PC-3 (cell line): ENCODE measurements at regions not wholly inside any gene's neighbourhood (a gene's known extent, or its start where the extent isn't known, plus 50 kb on each side); places are given as distances from the start of the nearest gene placed in this dataset.

Experiments
- EZH2 ChIP-seq: fragments of 300-600 bp; sonication (generic); IDR thresholded peaks from one replicate; pipeline ENCODE4 v1.6.1; 2017; ENCODE audit warnings: antibody characterized with exemption, mild to moderate bottlenecking, low read length; ENCODE audit not compliant: unreplicated experiment
- TF ChIP-seq, protein P1 (sequence below): fragments of 300-600 bp; sonication (generic); conservative IDR thresholded peaks from 2 replicates; pipeline ENCODE4 v1.5.1; 2017; ENCODE audit warnings: antibody characterized with exemption, low read depth, mild to moderate bottlenecking, low read length

DNA sequence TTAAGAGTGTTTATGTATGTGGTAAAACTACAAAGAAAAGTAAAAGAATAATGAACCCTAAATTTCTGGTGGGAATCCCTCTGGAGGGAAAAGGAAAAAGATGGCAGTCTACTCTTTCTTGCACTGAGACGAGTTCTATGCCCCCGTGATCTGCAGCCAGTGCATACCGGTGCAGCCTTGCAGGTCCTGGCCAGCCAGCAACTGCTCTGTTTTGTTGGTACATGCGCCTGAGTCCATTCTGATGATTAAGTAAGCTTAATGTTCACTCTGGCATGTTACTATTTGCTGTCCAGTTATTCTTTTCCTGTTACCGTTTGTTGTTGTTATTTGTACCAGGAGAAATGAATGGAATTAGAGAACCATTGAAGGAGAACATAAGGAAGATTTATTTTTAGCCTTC lies 95.1 kb upstream of the TMC3 start:
- TF ChIP-seq, protein P1, sequence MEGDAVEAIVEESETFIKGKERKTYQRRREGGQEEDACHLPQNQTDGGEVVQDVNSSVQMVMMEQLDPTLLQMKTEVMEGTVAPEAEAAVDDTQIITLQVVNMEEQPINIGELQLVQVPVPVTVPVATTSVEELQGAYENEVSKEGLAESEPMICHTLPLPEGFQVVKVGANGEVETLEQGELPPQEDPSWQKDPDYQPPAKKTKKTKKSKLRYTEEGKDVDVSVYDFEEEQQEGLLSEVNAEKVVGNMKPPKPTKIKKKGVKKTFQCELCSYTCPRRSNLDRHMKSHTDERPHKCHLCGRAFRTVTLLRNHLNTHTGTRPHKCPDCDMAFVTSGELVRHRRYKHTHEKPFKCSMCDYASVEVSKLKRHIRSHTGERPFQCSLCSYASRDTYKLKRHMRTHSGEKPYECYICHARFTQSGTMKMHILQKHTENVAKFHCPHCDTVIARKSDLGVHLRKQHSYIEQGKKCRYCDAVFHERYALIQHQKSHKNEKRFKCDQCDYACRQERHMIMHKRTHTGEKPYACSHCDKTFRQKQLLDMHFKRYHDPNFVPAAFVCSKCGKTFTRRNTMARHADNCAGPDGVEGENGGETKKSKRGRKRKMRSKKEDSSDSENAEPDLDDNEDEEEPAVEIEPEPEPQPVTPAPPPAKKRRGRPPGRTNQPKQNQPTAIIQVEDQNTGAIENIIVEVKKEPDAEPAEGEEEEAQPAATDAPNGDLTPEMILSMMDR: no peak
- TF ChIP-seq EZH2: no peak
